Mesenchymal stem cell (in vitro differentiated cells and primary cell): ENCODE measurements at regions not wholly inside any gene's neighbourhood (a gene's known extent, or its start where the extent isn't known, plus 50 kb on each side); places are given as distances from the start of the nearest gene placed in this dataset.

Experiments
- DNase-seq: peaks from one replicate; pipeline ENCODE4 v3.0.0-alpha.2; 2013
- H2AFZ ChIP-seq: one replicate; pipeline ENCODE4 v1.6.1; 2013; ENCODE audit warnings: low read depth, mild to moderate bottlenecking, control low read depth, inconsistent platforms, low read length, moderate library complexity
- H2AK5ac ChIP-seq: 2 replicates; pipeline ENCODE4 v1.6.1; 2013; ENCODE audit warnings: low read length, moderate library complexity, mild to moderate bottlenecking, inconsistent platforms; ENCODE audit not compliant: severe bottlenecking
- H2BK120ac ChIP-seq: one replicate; pipeline ENCODE4 v1.6.1; 2013; ENCODE audit warnings: low read depth, mild to moderate bottlenecking, inconsistent platforms, low read length, moderate library complexity
- H2BK12ac ChIP-seq, 2 experiments: one replicate each; pipeline ENCODE4 v1.6.1; 2013; ENCODE audit warnings: inconsistent platforms in 2 of 2, low read length in 2 of 2, mild to moderate bottlenecking in 2 of 2, moderate library complexity in 2 of 2, control low read depth in 1 of 2
- H2BK15ac ChIP-seq: one replicate; pipeline ENCODE4 v1.6.1; 2013; ENCODE audit warnings: mild to moderate bottlenecking, low read depth, inconsistent platforms; ENCODE audit not compliant: poor library complexity, severe bottlenecking
- H2BK5ac ChIP-seq: 2 replicates; pipeline ENCODE4 v1.6.1; 2013; ENCODE audit warnings: low read depth, mild to moderate bottlenecking, low read length, control low read depth, inconsistent platforms; ENCODE audit not compliant: poor library complexity, severe bottlenecking
- H3K14ac ChIP-seq, 2 experiments: one replicate each; pipeline ENCODE4 v1.6.1; 2013; ENCODE audit warnings: inconsistent platforms in 2 of 2, low read length in 2 of 2, control low read depth in 1 of 2, mild to moderate bottlenecking in 1 of 2, moderate library complexity in 1 of 2
- H3K18ac ChIP-seq, 2 experiments: one replicate each; pipeline ENCODE4 v1.6.1; 2013; ENCODE audit warnings: inconsistent platforms in 2 of 2, low read length in 2 of 2, control low read depth in 1 of 2, low read depth in 1 of 2, mild to moderate bottlenecking in 1 of 2
- H3K23ac ChIP-seq, 2 experiments: one replicate each; pipeline ENCODE4 v1.6.1; 2013; ENCODE audit warnings: inconsistent platforms in 2 of 2, low read length in 2 of 2, mild to moderate bottlenecking in 2 of 2, moderate library complexity in 2 of 2, control low read depth in 1 of 2
- H3K27ac ChIP-seq: 2 replicates; pipeline ENCODE4 v1.5.1; 2013; ENCODE audit warnings: mild to moderate bottlenecking, moderate library complexity, low read length, control low read depth, inconsistent platforms; ENCODE audit not compliant: poor library complexity, severe bottlenecking
- H3K27me3 ChIP-seq, 2 experiments: 2 replicates each; pipeline versions ENCODE4 v1.6.1 to v1.7.0; 2013; ENCODE audit warnings: low read length in 2 of 2, mild to moderate bottlenecking in 2 of 2, moderate library complexity in 2 of 2, control low read depth in 1 of 2, inconsistent platforms in 1 of 2; ENCODE audit not compliant: control insufficient read depth in 1 of 2, insufficient read depth in 1 of 2
- H3K36me3 ChIP-seq, 2 experiments: 2 replicates each; pipeline versions ENCODE4 v1.6.1 to v1.7.0; 2013; ENCODE audit warnings: low read length in 2 of 2, control low read depth in 1 of 2, inconsistent platforms in 1 of 2, low read depth in 1 of 2, mild to moderate bottlenecking in 1 of 2; ENCODE audit not compliant: insufficient read depth in 2 of 2, control insufficient read depth in 1 of 2
- H3K4ac ChIP-seq, 2 experiments: one replicate each; pipeline ENCODE4 v1.6.1; 2013; ENCODE audit warnings: inconsistent platforms in 2 of 2, low read length in 2 of 2, mild to moderate bottlenecking in 2 of 2, moderate library complexity in 2 of 2, control low read depth in 1 of 2, low read depth in 1 of 2
- H3K4me1 ChIP-seq: 2 replicates; pipeline ENCODE4 v1.6.1; 2013; ENCODE audit warnings: low read depth, low read length, control low read depth; ENCODE audit not compliant: control insufficient read depth, insufficient read depth
- H3K4me2 ChIP-seq: 2 replicates; pipeline ENCODE4 v1.6.1; 2013; ENCODE audit warnings: low read length, mild to moderate bottlenecking, inconsistent platforms; ENCODE audit not compliant: poor library complexity, severe bottlenecking
- H3K4me3 ChIP-seq, 2 experiments: 2 replicates each; pipeline versions ENCODE4 v1.5.1 to v1.7.0; 2013; ENCODE audit warnings: low read length in 2 of 2, mild to moderate bottlenecking in 2 of 2, control low read depth in 1 of 2, low read depth in 1 of 2; ENCODE audit not compliant: insufficient read depth in 1 of 2
- H3K79me1 ChIP-seq: replicated peaks from 2 replicates; pipeline ENCODE4 v1.6.1; 2013; ENCODE audit warnings: mild to moderate bottlenecking, control low read depth, low read length, inconsistent platforms; ENCODE audit not compliant: poor library complexity, severe bottlenecking
- H3K9ac ChIP-seq: 2 replicates; pipeline ENCODE4 v1.7.0; 2013; ENCODE audit warnings: mild to moderate bottlenecking, low read length, moderate library complexity
- H3K9me3 ChIP-seq: 2 replicates; pipeline ENCODE4 v1.7.0; 2013; ENCODE audit warnings: mild to moderate bottlenecking, low read length; ENCODE audit not compliant: control insufficient read depth
- H4K8ac ChIP-seq: one replicate; pipeline ENCODE4 v1.6.1; 2013; ENCODE audit warnings: inconsistent platforms, mild to moderate bottlenecking, low read length, moderate library complexity
- H4K91ac ChIP-seq: one replicate; pipeline ENCODE4 v1.6.1; 2013; ENCODE audit warnings: mild to moderate bottlenecking, low read length, inconsistent platforms
- WGBS: methylation state at CpG from one replicate; pipeline ENCODE4 v1.1.7; 2013; ENCODE audit warnings: mixed read lengths; 5-methylcytosine and 5-hydroxymethylcytosine counted together

- H3K27ac ChIP-seq, result no peak overlapping the region
- H3K9ac ChIP-seq, result no peak overlapping the region
- H3K36me3 ChIP-seq, result no peaks in the 10 kb centered on the region
- peak overlapping the region; percentile 60 to 88 for H3K18ac ChIP-seq
- peak overlapping the region; percentile 65 to 94 for H2BK12ac ChIP-seq
- 87% methylated on average over 10 of the region's 10 CpGs for WGBS
- H3K9me3 ChIP-seq, result no peaks in the 10 kb centered on the region
- peak overlapping the region in 1 of 2 experiments; percentile 44 for H3K14ac ChIP-seq
- peaks cover 35% of the 10 kb centered on the region for H3K4me1 ChIP-seq
- H2BK120ac ChIP-seq, result peak overlapping the region; percentile 50
- H2AK5ac ChIP-seq, result peak overlapping the region; percentile 55
- DNase-seq, result no peak
- H2BK5ac ChIP-seq, result no peak overlapping the region
- H4K91ac ChIP-seq, result peak overlapping the region; percentile 30
- no peaks in the 10 kb centered on the region for H3K27me3 ChIP-seq
- no peak overlapping the region for H2AFZ ChIP-seq
- no peaks in the 10 kb centered on the region for H3K79me1 ChIP-seq
- peak overlapping the region; percentile 39 for H4K8ac ChIP-seq
- H3K4me2 ChIP-seq, result no peak overlapping the region
- H3K4me3 ChIP-seq, result no peak overlapping the region
- H2BK15ac ChIP-seq, result peak overlapping the region; percentile 97
- H3K23ac ChIP-seq, result no peak overlapping the region
- H3K4ac ChIP-seq, result peak overlapping the region; percentile 8 to 73
These were observed 120.1 kb upstream of the PKDCC start for GRCh38 chr2:41927581-41928264.

DNA sequence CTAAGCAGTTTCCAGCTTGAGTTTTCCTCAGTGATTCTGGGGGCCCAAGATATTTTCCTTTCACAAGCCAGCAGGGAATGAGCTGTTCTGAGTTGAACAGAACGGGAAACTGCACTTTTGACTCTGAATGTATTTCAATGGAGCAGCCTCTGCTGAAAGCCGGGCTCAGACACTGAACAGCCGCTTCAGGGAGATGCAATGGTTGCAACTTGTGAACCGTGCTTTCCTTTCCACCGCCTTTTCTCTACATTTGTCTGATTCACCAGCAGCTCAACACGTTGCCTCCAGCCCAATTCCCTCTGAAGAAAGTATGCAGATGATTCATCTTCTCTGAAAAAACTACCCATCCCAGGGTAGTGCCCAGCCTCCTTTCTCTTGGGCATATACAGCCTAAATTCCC, 119.3 kb upstream of the PKDCC start:
- Histone ChIP-seq H3K23ac (no peak overlapping the region), H2BK15ac (no peak overlapping the region), H3K36me3 (no peaks in the 10 kb centered on the region), H3K18ac (peak overlapping the region in 1 of 2 experiments; percentile 52), H2BK12ac (peak overlapping the region; percentile 34 to 60), H3K4ac (peak overlapping the region in 1 of 2 experiments; percentile 40), H2AFZ (no peak overlapping the region), H3K9me3 (no peaks in the 10 kb centered on the region), H3K27me3 (no peaks in the 10 kb centered on the region), H3K14ac (no peak overlapping the region), H2AK5ac (no peak overlapping the region), H3K4me1 (peaks cover 38% of the 10 kb centered on the region), H4K91ac (no peak overlapping the region), H3K4me2 (no peak overlapping the region), H3K27ac (peak overlapping the region; percentile 37), H3K4me3 (no peak overlapping the region), H2BK5ac (peak overlapping the region; percentile 10), H3K79me1 (no peaks in the 10 kb centered on the region), H4K8ac (peak overlapping the region; percentile 27), H3K9ac (no peak overlapping the region), H2BK120ac (no peak overlapping the region)
- DNase-seq, result peak; percentile 72
- whole genome bisulfite sequencing, result 41% methylated on average over 6 of the region's 6 CpGs

DNA sequence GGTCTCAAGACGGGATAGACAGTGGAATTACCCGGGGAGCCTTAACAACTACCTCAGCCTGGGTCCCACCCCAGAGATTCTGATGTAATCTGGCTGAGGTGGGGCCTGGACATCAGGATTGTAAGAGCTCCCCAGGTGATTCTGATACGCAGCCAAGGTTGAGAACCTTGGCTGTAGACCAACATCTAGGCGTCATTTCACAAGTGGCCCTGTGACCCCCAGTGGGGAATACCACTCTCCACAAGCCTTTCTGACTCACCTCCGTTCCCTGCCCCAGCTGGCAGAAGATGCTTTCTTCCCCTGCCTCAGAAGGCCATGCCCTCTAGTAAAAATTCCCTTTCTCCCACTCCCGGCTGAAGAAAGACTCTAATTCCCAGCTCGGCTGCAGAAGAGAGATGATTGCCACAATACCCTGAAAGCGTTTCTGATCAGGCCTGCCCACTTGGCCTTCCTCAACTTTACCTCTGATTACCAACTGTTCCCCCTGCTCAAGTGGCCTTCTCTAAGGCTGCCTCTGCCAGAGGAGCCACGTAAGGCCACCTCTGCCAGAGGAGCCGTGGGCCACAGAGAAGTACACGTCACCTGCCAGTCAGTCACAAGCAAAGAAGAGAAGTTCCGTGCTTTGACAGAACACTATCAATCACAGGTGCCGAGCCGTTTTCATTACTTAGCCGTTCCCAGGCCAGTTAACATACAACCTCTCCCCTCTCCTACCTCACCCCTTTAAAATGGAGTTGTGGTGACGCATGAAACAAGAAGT, 116.8 kb upstream of the PKDCC start:
- no peak overlapping the region for H3K4me3 ChIP-seq
- H3K9me3 ChIP-seq, result no peaks in the 10 kb centered on the region
- peak overlapping the region; percentile 54 to 72 for H2BK12ac ChIP-seq
- H3K79me1 ChIP-seq, result no peaks in the 10 kb centered on the region
- no peak overlapping the region for H2AFZ ChIP-seq
- no peak overlapping the region for H2BK5ac ChIP-seq
- H3K27ac ChIP-seq, result peak overlapping the region; percentile 39
- no peaks in the 10 kb centered on the region for H3K27me3 ChIP-seq
- peak; percentile 44 for DNase-seq
- no peak overlapping the region for H3K14ac ChIP-seq
- H3K23ac ChIP-seq, result no peak overlapping the region
- WGBS, result 87% methylated on average over 12 of the region's 16 CpGs
- H3K4me1 ChIP-seq, result peaks cover 45% of the 10 kb centered on the region
- no peaks in the 10 kb centered on the region for H3K36me3 ChIP-seq
- H3K4ac ChIP-seq, result peak overlapping the region; percentile 15 to 44
- H4K91ac ChIP-seq, result peak overlapping the region; percentile 5
- H2BK120ac ChIP-seq, result peak overlapping the region; percentile 3
- H3K4me2 ChIP-seq, result no peak overlapping the region
- H4K8ac ChIP-seq, result no peak overlapping the region
- H2BK15ac ChIP-seq, result peak overlapping the region; percentile 73
- H2AK5ac ChIP-seq, result peak overlapping the region; percentile 76
- H3K9ac ChIP-seq, result peak overlapping the region; percentile 67
- peak overlapping the region; percentile 1 to 31 for H3K18ac ChIP-seq
